Inflammatory macrophage (primary cell): ENCODE measurements at regions not wholly inside any gene's neighbourhood (a gene's known extent, or its start where the extent isn't known, plus 50 kb on each side); places are given as distances from the start of the nearest gene placed in this dataset.
A peak's percentile ranks its signal among the peaks of the same experiment; 100 is the strongest.

Experiments
- DNase-seq, 2 donors: peaks; one replicate each; pipeline ENCODE4 v3.0.0-alpha.2; 2020 to 2022

GRCh38 chr12:130017591-130018449 lies 114.0 kb upstream of the TMEM132D start:
- no peak for DNase-seq

- DNase-seq, result no peak
Measured at GRCh38 chr12:130018614-130019013, 114.8 kb upstream of the TMEM132D start.

- DNase-seq, result peak; percentile 15 to 18
Measured at GRCh38 chr12:130026608-130027176, 122.9 kb upstream of the TMEM132D start.

- no peak for DNase-seq
Measured at GRCh38 chr12:130027798-130028197, 124.0 kb upstream of the TMEM132D start.

DNA sequence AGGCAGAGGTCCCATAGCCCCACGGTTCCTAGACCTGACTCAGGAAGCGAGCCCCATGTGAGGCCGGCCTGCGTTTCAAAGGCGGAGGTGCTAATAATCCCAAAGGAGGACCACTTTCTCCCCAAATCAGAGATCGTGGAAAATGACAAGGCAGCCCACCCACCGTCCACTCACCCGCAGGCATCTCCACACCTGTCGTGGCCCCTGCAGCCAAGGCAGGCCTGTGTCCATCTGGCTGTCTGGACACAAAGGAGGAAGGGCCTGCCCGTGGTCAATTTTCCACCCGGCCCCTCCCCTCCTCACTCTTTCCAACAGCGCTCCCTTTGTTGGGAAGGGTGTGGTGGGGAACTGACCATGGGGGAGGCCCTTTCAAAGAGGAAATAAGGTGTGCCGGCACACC lies 125.3 kb upstream of the TMEM132D start:
- DNase-seq, result no peak

DNA sequence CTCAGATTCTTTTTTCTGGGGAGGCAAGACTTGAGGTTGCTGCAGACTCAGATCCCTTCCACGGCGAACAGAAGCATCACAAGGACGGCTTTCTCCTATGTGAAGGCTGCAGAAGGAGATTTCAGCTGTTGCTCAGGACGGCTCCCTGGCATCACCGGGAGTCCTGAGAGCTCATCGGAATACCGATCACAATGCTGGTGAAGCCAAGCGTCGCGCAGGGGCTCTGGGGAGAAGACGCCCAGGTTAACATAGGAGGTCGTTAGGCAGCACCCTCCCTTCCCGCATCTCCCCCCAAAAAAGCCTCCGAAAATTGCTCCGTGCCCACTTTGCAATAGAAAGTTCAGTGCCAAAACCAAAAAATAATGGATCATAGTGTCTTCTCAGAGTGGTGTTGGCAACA lies 127.2 kb upstream of the TMEM132D start:
- DNase-seq, result no peak

GRCh38 chr12:130031571-130032189 lies 127.9 kb upstream of the TMEM132D start:
- peak; percentile 51 to 61 for DNase-seq

GRCh38 chr12:130041983-130042812 lies 120.1 kb upstream of the FZD10 start:
- no peak for DNase-seq

DNA sequence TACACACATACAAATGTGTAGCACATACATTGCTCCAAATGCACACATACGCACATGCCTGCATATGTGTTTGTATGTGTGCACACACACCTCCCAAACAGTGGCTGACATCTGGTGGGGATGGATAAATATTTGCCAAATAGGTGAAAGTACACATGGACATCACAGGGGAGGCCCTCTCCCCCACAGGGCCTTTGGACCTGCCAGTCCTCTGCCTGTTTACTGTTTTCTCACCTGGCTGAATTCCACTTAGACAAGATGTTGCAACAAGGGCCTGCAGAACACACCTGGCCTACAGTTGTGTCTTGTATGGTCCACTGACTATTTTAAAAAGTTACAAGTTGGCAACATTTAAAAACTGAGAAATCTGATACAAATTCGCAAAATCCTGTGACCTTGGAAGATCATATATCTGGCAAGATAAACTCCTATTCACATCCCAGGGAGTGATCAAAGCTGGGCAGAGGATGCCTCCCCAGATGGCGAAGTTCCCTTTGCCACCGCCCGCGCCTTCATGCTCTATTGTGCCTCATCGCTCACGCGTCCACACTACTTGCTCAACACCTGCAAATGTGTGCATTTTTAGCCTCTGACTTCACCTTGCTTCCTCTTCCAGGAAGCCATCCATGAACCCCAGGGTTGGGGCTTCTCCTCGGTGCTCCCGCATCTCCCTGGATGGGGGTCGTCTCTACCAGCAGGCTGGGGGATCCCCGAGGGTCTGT lies 118.4 kb upstream of the FZD10 start:
- DNase-seq, result no peak

DNA sequence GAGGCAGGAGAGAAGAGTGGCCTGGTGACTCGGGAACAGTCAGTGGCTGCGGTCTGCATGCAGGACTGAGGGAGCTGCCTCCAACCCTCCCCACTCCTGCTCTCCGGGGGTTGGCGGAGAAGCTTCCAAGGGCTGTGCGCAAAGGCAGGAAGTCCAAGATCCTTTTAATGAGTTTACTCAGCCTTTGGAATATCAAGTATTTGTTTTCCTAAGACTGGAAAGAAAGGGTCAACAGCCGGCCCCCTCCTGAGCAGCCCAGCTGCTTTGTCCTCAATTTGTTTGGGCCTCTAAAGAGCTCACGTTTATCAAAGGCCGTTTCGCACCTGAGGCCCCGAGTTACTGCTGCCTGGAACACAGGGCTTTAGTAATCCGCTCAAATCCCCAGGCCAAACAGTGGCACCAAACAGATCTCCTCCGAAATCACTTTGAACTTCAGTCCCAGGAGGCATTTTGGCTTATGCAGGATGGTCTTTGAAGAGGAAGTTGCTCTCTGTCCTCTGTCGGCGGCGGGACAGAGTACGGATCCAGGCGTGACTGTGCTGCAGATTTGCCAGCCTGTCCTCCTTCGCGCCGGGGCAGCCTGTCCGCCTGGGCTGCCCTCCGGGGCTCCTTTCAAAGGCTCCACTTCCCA lies 117.2 kb upstream of the FZD10 start:
- DNase-seq, result no peak

GRCh38 chr12:130049666-130050065 lies 112.6 kb upstream of the FZD10 start:
- DNase-seq, result no peak

- DNase-seq, result no peak
Measured at GRCh38 chr12:130051900-130052299, 110.4 kb upstream of the FZD10 start.

DNA sequence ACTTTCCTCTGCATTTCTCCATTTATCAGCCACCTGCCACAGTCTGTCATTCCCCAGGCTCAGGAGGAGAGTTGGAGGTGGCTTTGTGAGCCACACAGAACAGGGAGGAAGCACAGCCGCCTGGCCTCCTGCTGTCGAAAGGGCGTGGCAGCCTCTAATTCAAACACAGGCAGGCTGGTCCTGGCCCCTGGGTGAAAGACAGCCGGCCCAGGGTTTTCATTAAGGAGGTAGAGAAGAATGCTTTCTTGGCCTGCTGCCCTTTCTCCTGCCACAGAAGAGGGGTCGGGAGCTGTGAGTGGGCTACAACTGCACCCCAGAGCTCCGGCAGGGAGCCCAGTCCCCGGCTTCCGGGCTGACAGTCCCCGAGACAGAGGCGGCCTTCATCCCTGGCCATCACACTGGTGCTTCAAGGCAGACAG lies 108.6 kb upstream of the FZD10 start:
- no peak for DNase-seq

- no peak for DNase-seq
Measured at GRCh38 chr12:130054803-130055202, 107.5 kb upstream of the FZD10 start.

- no peak for DNase-seq
Measured at GRCh38 chr12:130058926-130059472, 103.3 kb upstream of the FZD10 start.

GRCh38 chr12:130063866-130064265 lies 98.4 kb upstream of the FZD10 start:
- no peak for DNase-seq

GRCh38 chr12:130064999-130065398 lies 97.3 kb upstream of the FZD10 start:
- DNase-seq, result no peak

- DNase-seq, result no peak
Measured at GRCh38 chr12:130066742-130067141, 95.5 kb upstream of the FZD10 start.

GRCh38 chr12:130068741-130069140 lies 93.5 kb upstream of the FZD10 start:
- DNase-seq, result no peak

- no peak for DNase-seq
Measured at GRCh38 chr12:130070126-130070611, 92.1 kb upstream of the FZD10 start.

DNA sequence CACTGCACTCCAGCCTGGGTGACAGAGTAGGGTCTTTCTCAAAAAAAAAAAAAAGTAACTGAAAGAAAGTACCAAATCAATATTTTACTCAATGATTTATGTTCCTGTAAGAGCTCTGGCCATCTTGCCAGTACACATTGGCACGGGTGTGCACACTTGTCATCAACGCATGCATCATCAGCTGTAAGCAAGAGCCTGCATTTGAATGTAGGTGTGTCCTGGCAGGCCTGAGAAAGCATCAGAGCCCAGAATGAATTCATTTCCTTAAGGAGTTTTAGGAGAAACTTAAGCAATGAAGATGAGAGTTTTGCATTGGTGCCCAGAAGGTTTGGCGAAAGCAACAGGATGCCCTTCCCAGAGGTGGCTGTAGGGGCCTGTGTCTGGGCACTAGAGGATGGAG lies 88.5 kb upstream of the FZD10 start:
- no peak for DNase-seq
